Activated naive CD8-positive, alpha-beta T cell treated with anti-CD3 and anti-CD28 coated beads, Interleukin-2, amount 50 U/mL, for 24 hours (primary cell): ENCODE measurements at regions not wholly inside any gene's neighbourhood (a gene's known extent, or its start where the extent isn't known, plus 50 kb on each side); places are given as distances from the start of the nearest gene placed in this dataset.

ENCODE experiments used
- ATAC-seq: fragments of 150-1000 bp; cut with Tn5 transposase; one replicate; pipeline ENCODE4 v1.10.0; 2021
- DNase-seq: peaks from one replicate; pipeline ENCODE4 v3.0.0; 2021
- H3K27ac Mint-ChIP-seq: one replicate; pipeline ENCODE4 v1.8.0; 2021; ENCODE audit warnings: mild to moderate bottlenecking, mixed read lengths
- H3K27me3 Mint-ChIP-seq: one replicate; pipeline ENCODE4 v1.8.0; 2021; ENCODE audit warnings: mixed read lengths
- H3K36me3 Mint-ChIP-seq: one replicate; pipeline ENCODE4 v1.8.0; 2021; ENCODE audit warnings: low read depth, mixed read lengths
- H3K4me1 Mint-ChIP-seq: one replicate; pipeline ENCODE4 v1.8.0; 2021; ENCODE audit warnings: mixed read lengths
- H3K4me3 Mint-ChIP-seq: one replicate; pipeline ENCODE4 v1.8.0; 2021; ENCODE audit warnings: mild to moderate bottlenecking, moderate library complexity, mixed read lengths
- H3K9me3 Mint-ChIP-seq: one replicate; pipeline ENCODE4 v1.8.0; 2021; ENCODE audit warnings: mixed read lengths

GRCh38 chr2:44848026-44848425 is 93.5 kb upstream of the SIX3 start:
- no peak overlapping the region for H3K27ac Mint-ChIP-seq
- no peaks in the 10 kb centered on the region for H3K4me1 Mint-ChIP-seq
- H3K9me3 Mint-ChIP-seq: no peaks in the 10 kb centered on the region
- ATAC-seq: no peak
- no peaks in the 10 kb centered on the region for H3K36me3 Mint-ChIP-seq
- no peak for DNase-seq
- H3K4me3 Mint-ChIP-seq: no peak overlapping the region
- peaks cover 33% of the 10 kb centered on the region for H3K27me3 Mint-ChIP-seq

GRCh38 chr2:44850016-44850415 is 91.5 kb upstream of the SIX3 start:
- H3K9me3 Mint-ChIP-seq: no peaks in the 10 kb centered on the region
- no peaks in the 10 kb centered on the region for H3K4me1 Mint-ChIP-seq
- no peak overlapping the region for H3K27ac Mint-ChIP-seq
- no peaks in the 10 kb centered on the region for H3K36me3 Mint-ChIP-seq
- DNase-seq (no peak), ATAC-seq (no peak)
- no peak overlapping the region for H3K4me3 Mint-ChIP-seq
- peaks cover 37% of the 10 kb centered on the region for H3K27me3 Mint-ChIP-seq

- Mint-ChIP-seq H3K9me3 (no peaks in the 10 kb centered on the region), H3K4me1 (no peaks in the 10 kb centered on the region), H3K4me3 (no peak overlapping the region), H3K36me3 (no peaks in the 10 kb centered on the region), H3K27ac (no peak overlapping the region), H3K27me3 (peaks cover 40% of the 10 kb centered on the region)
- ATAC-seq (no peak), DNase-seq (no peak)
Observed at GRCh38 chr2:44851518-44851917, 90.0 kb upstream of the SIX3 start.

- no peak overlapping the region for H3K27ac Mint-ChIP-seq
- H3K4me3 Mint-ChIP-seq: no peak overlapping the region
- H3K27me3 Mint-ChIP-seq: peaks cover 41% of the 10 kb centered on the region
- no peaks in the 10 kb centered on the region for H3K36me3 Mint-ChIP-seq
- no peaks in the 10 kb centered on the region for H3K9me3 Mint-ChIP-seq
- ATAC-seq: no peak
- no peaks in the 10 kb centered on the region for H3K4me1 Mint-ChIP-seq
- DNase-seq: no peak
Observed at GRCh38 chr2:44852594-44852993, 88.9 kb upstream of the SIX3 start.

- Mint-ChIP-seq H3K27ac (no peak overlapping the region), H3K4me3 (no peak overlapping the region), H3K27me3 (peaks cover 46% of the 10 kb centered on the region), H3K4me1 (no peaks in the 10 kb centered on the region), H3K9me3 (peaks cover 7% of the 10 kb centered on the region), H3K36me3 (no peaks in the 10 kb centered on the region)
- DNase-seq: no peak
- ATAC-seq: no peak
Observed at GRCh38 chr2:44859337-44859736, 82.2 kb upstream of the SIX3 start.

GRCh38 chr2:44866152-44866551 is 75.3 kb upstream of the SIX3 start:
- Mint-ChIP-seq H3K36me3 (no peaks in the 10 kb centered on the region), H3K27me3 (peaks cover 26% of the 10 kb centered on the region), H3K27ac (no peak overlapping the region), H3K4me3 (no peak overlapping the region), H3K4me1 (no peaks in the 10 kb centered on the region), H3K9me3 (no peaks in the 10 kb centered on the region)
- no peak for DNase-seq
- ATAC-seq: no peak

- Mint-ChIP-seq H3K4me3 (no peak overlapping the region), H3K27ac (no peak overlapping the region), H3K9me3 (no peaks in the 10 kb centered on the region), H3K4me1 (no peaks in the 10 kb centered on the region), H3K36me3 (no peaks in the 10 kb centered on the region), H3K27me3 (peaks cover 22% of the 10 kb centered on the region)
- DNase-seq: no peak
- no peak for ATAC-seq
Observed at GRCh38 chr2:44869761-44870160, 71.7 kb upstream of the SIX3 start.

- ATAC-seq (no peak), DNase-seq (no peak)
- no peak overlapping the region for H3K27ac Mint-ChIP-seq
- no peak overlapping the region for H3K4me3 Mint-ChIP-seq
- peaks cover 37% of the 10 kb centered on the region for H3K27me3 Mint-ChIP-seq
- H3K4me1 Mint-ChIP-seq: no peaks in the 10 kb centered on the region
- peaks cover 3% of the 10 kb centered on the region for H3K36me3 Mint-ChIP-seq
- peaks cover 14% of the 10 kb centered on the region for H3K9me3 Mint-ChIP-seq
Observed at GRCh38 chr2:44877417-44877816, 64.1 kb upstream of the SIX3 start.

- no peaks in the 10 kb centered on the region for H3K4me1 Mint-ChIP-seq
- H3K9me3 Mint-ChIP-seq: peaks cover 14% of the 10 kb centered on the region
- no peak for DNase-seq
- no peak overlapping the region for H3K4me3 Mint-ChIP-seq
- peaks cover 27% of the 10 kb centered on the region for H3K27me3 Mint-ChIP-seq
- H3K27ac Mint-ChIP-seq: no peak overlapping the region
- ATAC-seq: no peak
- peaks cover 3% of the 10 kb centered on the region for H3K36me3 Mint-ChIP-seq
Observed at GRCh38 chr2:44879269-44880124, 62.0 kb upstream of the SIX3 start.

GRCh38 chr2:44880125-44880483 is 61.4 kb upstream of the SIX3 start:
- Mint-ChIP-seq H3K27me3 (peaks cover 26% of the 10 kb centered on the region), H3K36me3 (peaks cover 3% of the 10 kb centered on the region), H3K4me1 (no peaks in the 10 kb centered on the region), H3K9me3 (peaks cover 12% of the 10 kb centered on the region), H3K4me3 (no peak overlapping the region), H3K27ac (no peak overlapping the region)
- DNase-seq (no peak), ATAC-seq (no peak)

GRCh38 chr2:44881856-44882255 is 59.6 kb upstream of the SIX3 start:
- no peak overlapping the region for H3K4me3 Mint-ChIP-seq
- H3K27me3 Mint-ChIP-seq: peaks cover 17% of the 10 kb centered on the region
- no peaks in the 10 kb centered on the region for H3K4me1 Mint-ChIP-seq
- ATAC-seq (no peak), DNase-seq (no peak)
- no peak overlapping the region for H3K27ac Mint-ChIP-seq
- H3K36me3 Mint-ChIP-seq: no peaks in the 10 kb centered on the region
- H3K9me3 Mint-ChIP-seq: no peaks in the 10 kb centered on the region

- ATAC-seq: no peak
- no peak for DNase-seq
- Mint-ChIP-seq H3K36me3 (no peaks in the 10 kb centered on the region), H3K27me3 (peaks cover 19% of the 10 kb centered on the region), H3K9me3 (no peaks in the 10 kb centered on the region), H3K4me1 (no peaks in the 10 kb centered on the region), H3K27ac (no peak overlapping the region), H3K4me3 (no peak overlapping the region)
Observed at GRCh38 chr2:44883356-44883755, 58.1 kb upstream of the SIX3 start.

- no peaks in the 10 kb centered on the region for H3K36me3 Mint-ChIP-seq
- H3K27ac Mint-ChIP-seq: no peak overlapping the region
- ATAC-seq (no peak), DNase-seq (no peak)
- no peaks in the 10 kb centered on the region for H3K9me3 Mint-ChIP-seq
- no peaks in the 10 kb centered on the region for H3K4me1 Mint-ChIP-seq
- peaks cover 19% of the 10 kb centered on the region for H3K27me3 Mint-ChIP-seq
- no peak overlapping the region for H3K4me3 Mint-ChIP-seq
Observed at GRCh38 chr2:44884231-44884630, 57.3 kb upstream of the SIX3 start.

- Mint-ChIP-seq H3K27ac (no peak overlapping the region), H3K9me3 (no peaks in the 10 kb centered on the region), H3K4me3 (no peak overlapping the region), H3K4me1 (no peaks in the 10 kb centered on the region), H3K36me3 (no peaks in the 10 kb centered on the region), H3K27me3 (peaks cover 17% of the 10 kb centered on the region)
- ATAC-seq (no peak), DNase-seq (no peak)
Observed at GRCh38 chr2:44884677-44885076, 56.8 kb upstream of the SIX3 start.

GRCh38 chr2:44886414-44886813 is 55.1 kb upstream of the SIX3 start:
- Mint-ChIP-seq H3K4me3 (no peak overlapping the region), H3K9me3 (no peaks in the 10 kb centered on the region), H3K4me1 (no peaks in the 10 kb centered on the region), H3K36me3 (no peaks in the 10 kb centered on the region), H3K27ac (no peak overlapping the region), H3K27me3 (peaks cover 20% of the 10 kb centered on the region)
- DNase-seq: no peak
- no peak for ATAC-seq

- Mint-ChIP-seq H3K27ac (no peak overlapping the region), H3K4me1 (no peaks in the 10 kb centered on the region), H3K27me3 (peaks cover 21% of the 10 kb centered on the region), H3K9me3 (peaks cover 7% of the 10 kb centered on the region), H3K36me3 (no peaks in the 10 kb centered on the region), H3K4me3 (no peak overlapping the region)
- ATAC-seq: no peak
- DNase-seq: no peak
Observed at GRCh38 chr2:44889096-44889495, 52.4 kb upstream of the SIX3 start.
